Neural progenitor cell (in vitro differentiated cells): ENCODE measurements at regions not wholly inside any gene's neighbourhood (a gene's known extent, or its start where the extent isn't known, plus 50 kb on each side); places are given as distances from the start of the nearest gene placed in this dataset.

Source experiments
- CTCF ChIP-seq: fragments of 200-600 bp; sonication (generic); IDR thresholded peaks from 2 replicates; pipeline ENCODE4 v1.5.1; 2017; ENCODE audit warnings: antibody characterized with exemption, mild to moderate bottlenecking
- EZH2phosphoT487 ChIP-seq: fragments of 200-600 bp; sonication (generic); IDR thresholded peaks from 2 replicates; pipeline ENCODE4 v1.6.1; 2017; ENCODE audit warnings: antibody characterized with exemption

DNA sequence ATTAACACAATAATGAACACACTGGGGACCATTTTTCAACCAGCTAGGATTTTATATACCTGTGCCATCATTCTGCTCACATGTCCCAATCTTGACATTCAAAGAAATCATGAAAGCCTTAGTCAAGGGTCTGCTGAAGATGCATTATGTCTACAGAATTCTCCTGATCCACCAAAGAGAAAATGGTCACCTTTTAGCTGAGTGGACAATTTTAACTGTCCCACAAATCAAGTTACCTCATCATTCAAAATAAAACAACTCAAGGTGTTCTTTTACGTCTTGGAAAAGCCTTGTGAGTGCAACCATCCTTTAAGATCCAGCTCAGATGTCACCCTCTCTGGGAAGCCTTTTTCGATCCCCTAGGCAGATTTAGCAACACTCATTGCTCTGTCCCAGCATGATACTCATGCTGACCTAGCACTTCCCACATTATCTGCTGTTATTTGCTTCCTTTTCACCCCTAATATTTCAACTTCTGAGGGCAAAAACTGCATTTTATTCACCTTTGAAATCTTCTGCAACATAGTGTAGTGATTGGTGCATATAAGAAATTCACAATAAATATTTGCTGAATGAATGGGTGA lies 80.1 kb downstream of the LMO4 start:
- no peak for TF ChIP-seq CTCF
- no peak for TF ChIP-seq EZH2phosphoT487
